ENCODE measurements at regions not wholly inside any gene's neighbourhood (a gene's known extent, or its start where the extent isn't known, plus 50 kb on each side); places are given as distances from the start of the nearest gene placed in this dataset.

GRCh38 chr4:145231906-145232700, 51.7 kb upstream of the OTUD4 start:
- DNase-seq: no peak

DNA sequence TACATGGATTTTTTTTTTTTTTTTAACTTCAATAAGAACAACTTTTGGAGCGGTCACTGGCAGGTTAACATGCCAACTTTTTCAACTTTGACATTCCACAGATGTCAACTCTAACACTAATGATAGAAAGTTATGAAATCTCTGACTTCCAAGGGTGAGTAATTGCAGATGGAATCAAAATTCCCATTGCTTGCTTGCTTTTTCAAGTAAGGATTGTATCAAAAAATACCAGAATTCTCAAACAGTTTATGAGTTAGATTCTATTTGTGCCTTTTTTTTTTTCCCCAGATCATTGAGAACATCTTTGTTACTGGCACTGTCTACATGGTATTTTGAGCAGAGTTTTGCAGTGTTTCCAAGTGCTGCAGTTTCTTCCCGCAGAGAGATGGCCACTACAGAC, 50.3 kb upstream of the OTUD4 start:
- DNase-seq: no peak
